H1 (cell line): ENCODE measurements at regions not wholly inside any gene's neighbourhood (a gene's known extent, or its start where the extent isn't known, plus 50 kb on each side); places are given as distances from the start of the nearest gene placed in this dataset.
"Not testable (repeated sequence)": the region's sequence is repeated elsewhere in the genome, so short reads cannot be mapped to it uniquely, and the experiment has no call there.

Experiments used
- CHD1 ChIP-seq: IDR thresholded peaks from 2 replicates; pipeline ENCODE4 v1.6.1; 2012; ENCODE audit warnings: low read depth, low read length, improper control_type of control experiment
- CTCF ChIP-seq, 3 experiments: IDR thresholded peaks; 1 replicate in 2 of 3; 2 replicates in 1 of 3; pipeline versions ENCODE4 v1.5.1 to v1.6.1; 2011; ENCODE audit warnings: low read length in 3 of 3, mild to moderate bottlenecking in 3 of 3, inconsistent platforms in 2 of 3, low read depth in 1 of 3, moderate library complexity in 1 of 3; ENCODE audit not compliant: insufficient read depth in 1 of 3; ENCODE audit errors: control extremely low read depth in 1 of 3
- EGR1 ChIP-seq: IDR thresholded peaks from 2 replicates; pipeline ENCODE4 v1.6.1; 2011; ENCODE audit warnings: low read depth, low read length, borderline replicate concordance
- EZH2 ChIP-seq: fragments of 200-600 bp; sonication (generic); IDR thresholded peaks from 2 replicates; pipeline ENCODE4 v1.7.1; 2012; ENCODE audit warnings: low read depth, mild to moderate bottlenecking, moderate library complexity, low read length, inconsistent platforms; ENCODE audit not compliant: severe bottlenecking
- FOSL1 ChIP-seq: IDR thresholded peaks from 2 replicates; pipeline ENCODE4 v1.6.1; 2011; ENCODE audit warnings: mild to moderate bottlenecking, low read depth, low read length, moderate library complexity; ENCODE audit not compliant: insufficient read depth
- HDAC2 ChIP-seq, 2 experiments: fragments of 300-600 bp in 1 of 2; sonication (generic) in 1 of 2; IDR thresholded peaks; 2 replicates each; pipeline ENCODE4 v1.6.1; 2011 to 2012; ENCODE audit warnings: low read depth in 2 of 2, low read length in 2 of 2, mild to moderate bottlenecking in 2 of 2, moderate library complexity in 2 of 2, borderline replicate concordance in 1 of 2, inconsistent platforms in 1 of 2
- MAFK ChIP-seq: IDR thresholded peaks from 2 replicates; pipeline ENCODE4 v1.6.1; 2012; ENCODE audit warnings: low read depth, mild to moderate bottlenecking, improper control_type of control experiment, low read length
- PHF8 ChIP-seq: fragments of 200-600 bp; sonication (generic); conservative IDR thresholded peaks from 2 replicates; pipeline ENCODE4 v1.7.1; 2012; ENCODE audit warnings: low read depth, mild to moderate bottlenecking, inconsistent platforms, low read length, moderate library complexity
- POLR2A ChIP-seq, 2 experiments: IDR thresholded peaks; 1 replicate in 1 of 2; 2 replicates in 1 of 2; pipeline ENCODE4 v1.6.1; 2011; ENCODE audit warnings: low read depth in 2 of 2, low read length in 2 of 2, mild to moderate bottlenecking in 2 of 2; ENCODE audit errors: control extremely low read depth in 1 of 2
- POLR2AphosphoS5 ChIP-seq: IDR thresholded peaks from 2 replicates; pipeline ENCODE4 v1.6.1; 2011; ENCODE audit warnings: low read depth, low read length
- RFX5 ChIP-seq: IDR thresholded peaks from 2 replicates; pipeline ENCODE4 v1.6.1; 2011; ENCODE audit warnings: low read depth, low read length, improper control_type of control experiment, borderline replicate concordance
- RNF2 ChIP-seq: fragments of 200-900, 300-1000 bp; sonication (generic); IDR thresholded peaks from 2 replicates; pipeline ENCODE4 v1.7.1; 2016; ENCODE audit warnings: borderline replicate concordance, low read depth, mild to moderate bottlenecking, antibody characterized with exemption, low read length; ENCODE audit not compliant: poor library complexity, severe bottlenecking; ENCODE audit errors: missing control alignments
- YY1 ChIP-seq: IDR thresholded peaks from 2 replicates; pipeline ENCODE4 v1.6.1; 2011; ENCODE audit warnings: low read depth, mild to moderate bottlenecking, low read length

GRCh38 chrX:69054497-69054896 is 110.8 kb downstream of the PJA1 start:
- not testable (repeated sequence) for TF ChIP-seq EGR1; POLR2A (IDR thresholded peaks at IDR 0.05; ENCODE audit: control extremely low read depth in 1 of 2, low read depth in 2 of 2, low read length in 2 of 2); CTCF (IDR thresholded peaks at IDR 0.05; ENCODE audit: control extremely low read depth in 1 of 3, insufficient read depth in 1 of 3, low read depth in 1 of 3, low read length in 3 of 3); EZH2; MAFK; CHD1; FOSL1; HDAC2 (IDR thresholded peaks at IDR 0.05; ENCODE audit: borderline replicate concordance in 1 of 2, low read depth in 2 of 2, low read length in 2 of 2); RNF2; YY1; RFX5; PHF8; POLR2AphosphoS5
